ENCODE measurements at regions not wholly inside any gene's neighbourhood (a gene's known extent, or its start where the extent isn't known, plus 50 kb on each side); places are given as distances from the start of the nearest gene placed in this dataset.

DNA sequence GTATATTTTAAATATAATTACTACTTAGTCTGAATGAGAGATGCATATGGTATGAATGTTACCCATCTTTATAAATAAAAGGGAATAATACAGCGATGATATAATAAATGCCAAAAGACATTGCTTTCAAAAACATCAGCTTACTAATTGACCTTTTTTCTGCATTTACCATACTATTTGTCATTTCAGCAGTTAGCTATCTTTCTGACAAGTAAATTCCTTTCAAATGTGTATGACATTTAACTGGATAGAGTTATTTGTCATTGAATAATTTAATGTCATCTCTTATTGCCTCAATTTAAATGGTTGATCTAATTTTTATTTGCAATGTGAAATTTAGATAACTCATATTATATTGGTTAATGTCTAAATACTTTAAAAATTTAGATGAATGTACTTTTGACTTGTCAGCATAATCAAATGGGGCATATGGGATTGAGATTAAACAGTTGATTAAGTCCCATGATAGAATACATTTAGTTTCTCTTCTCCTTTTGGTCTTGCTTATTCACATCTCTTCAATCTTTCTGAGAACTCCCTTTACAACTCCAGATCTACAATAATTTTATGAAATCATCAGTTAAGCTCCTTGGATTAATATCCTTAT lies 350.9 kb downstream of the PCDH18 start:
- Histone ChIP-seq H3K4me3 (no peak overlapping the region), H3K9me3 (no peaks in the 10 kb centered on the region), H3K27me3 (no peaks in the 10 kb centered on the region), H3K27ac (no peak overlapping the region), H3K36me3 (no peaks in the 10 kb centered on the region), H3K4me1 (no peaks in the 10 kb centered on the region)
- no peak for TF ChIP-seq POLR2AphosphoS5 (IDR thresholded peaks at IDR 0.05; ENCODE audit: insufficient read depth in 1 of 2, low read depth in 1 of 2)
- no peak for TF ChIP-seq CTCF (IDR thresholded peaks at IDR 0.05)
- no peak for TF ChIP-seq POLR2A (IDR thresholded peaks at IDR 0.05)
- DNase-seq (ENCODE audit: extremely low spot score in 2 of 2): no peak
- intact Hi-C loops (cut with DNase I): no loop called here

DNA sequence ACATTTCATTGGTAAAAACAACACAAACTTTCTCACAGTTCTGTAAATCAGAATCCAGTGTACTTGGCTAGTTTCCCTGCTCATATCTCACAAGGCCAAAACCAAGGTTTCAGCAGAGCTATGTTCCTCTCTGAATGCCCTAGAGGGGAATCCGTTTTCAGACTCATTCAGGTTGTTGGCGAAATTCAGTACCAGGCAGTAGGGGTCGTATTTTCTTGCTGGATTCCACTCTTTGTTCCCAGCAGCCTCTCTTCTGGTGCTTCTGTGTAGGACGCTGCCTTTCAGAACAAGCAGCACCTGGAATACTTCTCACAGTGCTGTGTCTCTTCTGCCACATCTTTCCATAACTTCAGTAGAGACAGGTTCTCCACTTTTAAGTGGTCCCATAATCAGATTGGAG lies 351.9 kb downstream of the PCDH18 start:
- intact Hi-C loops (cut with DNase I): no loop called here
- TF ChIP-seq CTCF (IDR thresholded peaks at IDR 0.05) (no peak), POLR2AphosphoS5 (IDR thresholded peaks at IDR 0.05; ENCODE audit: insufficient read depth in 1 of 2, low read depth in 1 of 2) (no peak), POLR2A (IDR thresholded peaks at IDR 0.05) (no peak)
- no peak overlapping the region for H3K27ac ChIP-seq
- no peaks in the 10 kb centered on the region for H3K4me1 ChIP-seq
- no peak overlapping the region for H3K4me3 ChIP-seq
- no peaks in the 10 kb centered on the region for H3K27me3 ChIP-seq
- DNase-seq (ENCODE audit: extremely low spot score in 2 of 2): no peak
- H3K9me3 ChIP-seq: no peaks in the 10 kb centered on the region
- H3K36me3 ChIP-seq: no peaks in the 10 kb centered on the region

DNA sequence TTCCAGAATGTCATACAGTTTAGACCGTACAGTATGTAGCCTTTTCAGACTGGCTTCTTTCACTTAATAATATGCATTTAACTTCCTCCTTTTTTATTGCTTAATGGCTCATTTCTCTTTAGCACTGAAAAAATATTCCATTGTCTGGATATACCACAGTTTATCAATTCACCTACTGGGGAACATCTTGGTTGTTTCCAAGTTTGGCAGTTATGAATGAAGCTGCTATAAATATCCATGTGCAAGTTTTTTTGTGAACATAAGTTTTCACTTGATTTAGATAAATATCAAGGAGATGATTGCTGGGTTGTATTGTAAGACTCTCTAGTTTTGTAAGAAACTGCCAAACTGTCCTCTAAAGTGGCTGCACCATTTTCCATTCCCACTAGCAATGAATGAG lies 375.5 kb downstream of the PCDH18 start:
- Histone ChIP-seq H3K27me3 (no peaks in the 10 kb centered on the region), H3K27ac (no peak overlapping the region), H3K4me1 (no peaks in the 10 kb centered on the region), H3K4me3 (no peak overlapping the region), H3K36me3 (no peaks in the 10 kb centered on the region), H3K9me3 (no peaks in the 10 kb centered on the region)
- intact Hi-C loops (cut with DNase I): no loop called here
- no peak for DNase-seq (ENCODE audit: extremely low spot score in 2 of 2)
- no peak for TF ChIP-seq CTCF (IDR thresholded peaks at IDR 0.05)
- no peak for TF ChIP-seq POLR2AphosphoS5 (IDR thresholded peaks at IDR 0.05; ENCODE audit: insufficient read depth in 1 of 2, low read depth in 1 of 2)
- no peak for TF ChIP-seq POLR2A (IDR thresholded peaks at IDR 0.05)

- intact Hi-C loops (cut with DNase I): no loop called here
- Histone ChIP-seq H3K4me1 (no peaks in the 10 kb centered on the region), H3K27ac (no peak overlapping the region), H3K4me3 (no peak overlapping the region), H3K36me3 (no peaks in the 10 kb centered on the region), H3K9me3 (no peaks in the 10 kb centered on the region), H3K27me3 (no peaks in the 10 kb centered on the region)
- TF ChIP-seq POLR2A (IDR thresholded peaks at IDR 0.05): no peak
- no peak for TF ChIP-seq CTCF (IDR thresholded peaks at IDR 0.05)
- no peak for TF ChIP-seq POLR2AphosphoS5 (IDR thresholded peaks at IDR 0.05; ENCODE audit: insufficient read depth in 1 of 2, low read depth in 1 of 2)
- no peak for DNase-seq (ENCODE audit: extremely low spot score in 2 of 2)
Observed at GRCh38 chr4:137156054-137156453, 376.2 kb downstream of the PCDH18 start.

DNA sequence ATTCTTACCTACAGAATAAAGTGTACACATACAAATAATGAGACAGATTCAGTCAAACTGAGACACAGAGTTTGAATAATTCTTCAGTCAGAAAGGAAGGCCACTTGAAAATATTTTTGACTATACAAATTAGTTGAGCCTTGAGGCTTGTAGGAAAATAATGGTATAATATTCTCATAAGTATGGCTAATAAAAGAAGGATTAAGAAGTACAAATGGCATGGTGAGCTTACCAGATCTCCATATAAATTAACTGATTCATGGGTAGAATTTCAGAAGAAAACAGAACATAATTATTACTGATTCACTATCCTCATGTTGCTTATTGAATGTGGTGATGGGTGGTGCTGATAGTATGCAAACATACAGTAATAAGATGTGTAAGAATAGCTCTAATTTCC lies 401.1 kb downstream of the PCDH18 start:
- no peaks in the 10 kb centered on the region for H3K27me3 ChIP-seq
- TF ChIP-seq POLR2AphosphoS5 (IDR thresholded peaks at IDR 0.05; ENCODE audit: insufficient read depth in 1 of 2, low read depth in 1 of 2) (no peak), POLR2A (IDR thresholded peaks at IDR 0.05) (no peak), CTCF (IDR thresholded peaks at IDR 0.05) (no peak)
- intact Hi-C loops (cut with DNase I): no loop called here

More for the DNA sequence above, 401.1 kb downstream of the PCDH18 start:
- Histone ChIP-seq H3K4me1 (no peaks in the 10 kb centered on the region), H3K9me3 (no peaks in the 10 kb centered on the region), H3K36me3 (no peaks in the 10 kb centered on the region), H3K4me3 (no peak overlapping the region), H3K27ac (no peak overlapping the region)
- DNase-seq (ENCODE audit: extremely low spot score in 2 of 2): no peak

All from vagina (tissue), 2 donors.